SK-N-SH (cell line): ENCODE measurements at regions not wholly inside any gene's neighbourhood (a gene's known extent, or its start where the extent isn't known, plus 50 kb on each side); places are given as distances from the start of the nearest gene placed in this dataset.

ENCODE experiments used
- CTCF ChIA-PET: fragments of 300-600, 350-600 bp; formaldehyde crosslinking; extraction: SDS; loops from one replicate; lab custom pipeline; 2021; lab: Yijun Ruan, JAX
- POLR2A ChIA-PET: fragments of 350-600 bp; sonication (Branson Sonifier 250); formaldehyde crosslinking; extraction: SDS; loops from one replicate; lab custom pipeline; 2020; ENCODE audit warnings: antibody characterized with exemption, inconsistent platforms; lab: Yijun Ruan, JAX
- DNase-seq: peaks from one replicate; pipeline ENCODE4 v3.0.0; 2012
- H2AFZ ChIP-seq: fragments of 200-600 bp; sonication (generic); 2 replicates; pipeline ENCODE4 v1.8.1; 2016; ENCODE audit warnings: antibody characterized with exemption, mild to moderate bottlenecking, low read depth
- H3F3A ChIP-seq: fragments of 200-600 bp; sonication (generic); replicated peaks from 2 replicates; pipeline ENCODE3; 2016; ENCODE audit warnings: antibody characterized with exemption, mild to moderate bottlenecking; ENCODE audit not compliant: insufficient read depth
- H3K27ac ChIP-seq, 2 experiments: fragments of 200-500 bp in 1 of 2; fragments of 200-600 bp in 1 of 2; sonication (Bioruptor generic) in 1 of 2; sonication (generic), shearing (Covaris generic) in 1 of 2; 2 replicates each; pipeline versions ENCODE4 v1.5.1 to v1.6.1; 2014 to 2016; ENCODE audit warnings: low read depth in 2 of 2, inconsistent platforms in 1 of 2, low read length in 1 of 2, mild to moderate bottlenecking in 1 of 2, mixed read lengths in 1 of 2
- H3K27me3 ChIP-seq: fragments of 200-600 bp; sonication (generic), shearing (Covaris generic); 2 replicates; pipeline ENCODE4 v1.6.1; 2016; ENCODE audit warnings: mixed run types; ENCODE audit not compliant: insufficient read depth
- H3K36me3 ChIP-seq, 2 experiments: fragments of 200-500 bp in 1 of 2; fragments of 200-600 bp in 1 of 2; sonication (Bioruptor generic) in 1 of 2; sonication (generic) in 1 of 2; replicated peaks in 1 of 2; 2 replicates each; pipeline versions ENCODE3 to v1.5.1; 2014 to 2016; ENCODE audit warnings: low read length in 1 of 2, mild to moderate bottlenecking in 1 of 2; ENCODE audit not compliant: insufficient read depth in 2 of 2, control insufficient read depth in 1 of 2
- H3K4me1 ChIP-seq, 2 experiments: fragments of 200-500 bp in 1 of 2; fragments of 200-600 bp in 1 of 2; sonication (Bioruptor generic) in 1 of 2; sonication (generic), shearing (Covaris generic) in 1 of 2; 2 replicates each; pipeline versions ENCODE4 v1.5.1 to v1.6.1; 2014 to 2016; ENCODE audit warnings: low read depth in 1 of 2, low read length in 1 of 2, mixed run types in 1 of 2; ENCODE audit not compliant: insufficient read depth in 2 of 2, control insufficient read depth in 1 of 2
- H3K4me2 ChIP-seq: fragments of 200-600 bp; sonication (generic), shearing (Covaris generic); 2 replicates; pipeline ENCODE4 v1.6.1; 2017; ENCODE audit warnings: mixed run types
- H3K4me3 ChIP-seq, 2 experiments: fragments of 200-500 bp in 1 of 2; fragments of 200-600 bp in 1 of 2; sonication (Bioruptor generic) in 1 of 2; sonication (generic), shearing (Covaris generic) in 1 of 2; 2 replicates each; pipeline versions ENCODE4 v1.5.1 to v1.8.1; 2014 to 2016; ENCODE audit warnings: low read depth in 2 of 2, inconsistent platforms in 1 of 2, low read length in 1 of 2, mild to moderate bottlenecking in 1 of 2, mixed read lengths in 1 of 2, moderate library complexity in 1 of 2
- H3K79me2 ChIP-seq: fragments of 200-600 bp; sonication (generic); 2 replicates; pipeline ENCODE4 v1.8.1; 2017; ENCODE audit warnings: mild to moderate bottlenecking; ENCODE audit not compliant: insufficient read depth
- H3K9ac ChIP-seq: fragments of 200-600 bp; sonication (generic); 2 replicates; pipeline ENCODE4 v1.6.1; 2017; ENCODE audit warnings: mixed run types
- H3K9me2 ChIP-seq: fragments of 200-600 bp; sonication (generic); 2 replicates; pipeline ENCODE4 v1.6.1; 2017; ENCODE audit warnings: mixed run types
- H3K9me3 ChIP-seq: fragments of 200-600 bp; sonication (generic); 2 replicates; pipeline ENCODE4 v1.6.1; 2017; ENCODE audit warnings: mixed run types, mild to moderate bottlenecking, moderate library complexity
- H4K20me1 ChIP-seq: fragments of 200-600 bp; sonication (generic); 2 replicates; pipeline ENCODE4 v1.6.1; 2017; ENCODE audit warnings: mild to moderate bottlenecking, mixed run types; ENCODE audit not compliant: insufficient read depth
- CTCF ChIP-seq: fragments of 200-600 bp; sonication (generic); IDR thresholded peaks from 2 replicates; pipeline ENCODE4 v1.6.1; 2017; ENCODE audit warnings: antibody characterized with exemption, mild to moderate bottlenecking, moderate library complexity
- GABPA ChIP-seq: IDR thresholded peaks from 2 replicates; pipeline ENCODE4 v1.4.0; 2012; ENCODE audit warnings: low read depth, mild to moderate bottlenecking
- MAX ChIP-seq: IDR thresholded peaks from 2 replicates; pipeline ENCODE4 v1.4.0; 2012; ENCODE audit warnings: low read depth
- RAD21 ChIP-seq: IDR thresholded peaks from 2 replicates; pipeline ENCODE4 v1.6.1; 2012; ENCODE audit warnings: mild to moderate bottlenecking, low read length
- RCOR1 ChIP-seq: fragments of 150-350 bp; IDR thresholded peaks from 2 replicates; pipeline ENCODE4 v1.6.1; 2017; ENCODE audit warnings: antibody characterized with exemption, low read length
- REST ChIP-seq: IDR thresholded peaks from 2 replicates; pipeline ENCODE4 v1.6.1; 2012; ENCODE audit warnings: mild to moderate bottlenecking, low read depth, low read length, moderate library complexity
- RFX5 ChIP-seq: IDR thresholded peaks from 2 replicates; pipeline ENCODE4 v1.6.1; 2012; ENCODE audit warnings: mild to moderate bottlenecking, improper control_type of control experiment, low read length
- RXRA ChIP-seq: IDR thresholded peaks from 2 replicates; pipeline ENCODE4 v1.4.0; 2012; ENCODE audit warnings: low read depth, mild to moderate bottlenecking, borderline replicate concordance
- SIN3A ChIP-seq: IDR thresholded peaks from 2 replicates; pipeline ENCODE4 v1.6.1; 2012; ENCODE audit warnings: low read depth, mild to moderate bottlenecking, low read length, moderate library complexity, borderline replicate concordance
- SMC3 ChIP-seq: IDR thresholded peaks from 2 replicates; pipeline ENCODE4 v1.6.1; 2012; ENCODE audit warnings: low read depth, low read length, improper control_type of control experiment
- TAF1 ChIP-seq: IDR thresholded peaks from 2 replicates; pipeline ENCODE4 v1.6.1; 2012; ENCODE audit warnings: low read depth, mild to moderate bottlenecking, low read length, moderate library complexity, borderline replicate concordance
- TEAD4 ChIP-seq: IDR thresholded peaks from 2 replicates; pipeline ENCODE4 v1.4.0; 2012; ENCODE audit warnings: mild to moderate bottlenecking, borderline replicate concordance; ENCODE audit not compliant: insufficient read depth
- ZBTB33 ChIP-seq: IDR thresholded peaks from 2 replicates; pipeline ENCODE4 v1.4.0; 2012; ENCODE audit warnings: low read depth, borderline replicate concordance
- WGBS: methylation state at CpG from one replicate; pipeline ENCODE4 v1.1.6; 2017; ENCODE audit warnings: low lambda C conversion rate; 5-methylcytosine and 5-hydroxymethylcytosine counted together

- H3F3A ChIP-seq, result no peaks in the 10 kb centered on the region
- H3K36me3 ChIP-seq, result no peaks in the 10 kb centered on the region
- DNase-seq, result no peak
- H2AFZ ChIP-seq, result no peak overlapping the region
- H3K4me2 ChIP-seq, result no peak overlapping the region
- no peaks in the 10 kb centered on the region for H3K9me3 ChIP-seq
- WGBS, result 57% methylated on average over 1 of the region's 1 CpG
- H3K79me2 ChIP-seq, result no peaks in the 10 kb centered on the region
- ChIA-PET CTCF (no interaction called here), POLR2A (no interaction called here)
- no peaks in the 10 kb centered on the region for H3K27me3 ChIP-seq
- H3K9ac ChIP-seq, result no peak overlapping the region
- no peak overlapping the region for H3K4me3 ChIP-seq
- 0 out of 4 replicates have a peak, but pooled peaks cover 0 to 3% of the 10 kb centered on the region in 2 experiments for H3K4me1 ChIP-seq
- no peaks in the 10 kb centered on the region for H4K20me1 ChIP-seq
- TF ChIP-seq RFX5, result no peak
- TF ChIP-seq RXRA, result no peak
- TF ChIP-seq SIN3A, result no peak
- no peak for TF ChIP-seq RAD21
- no peak for TF ChIP-seq TAF1
- TF ChIP-seq MAX, result no peak
- no peak for TF ChIP-seq TEAD4
- no peak for TF ChIP-seq GABPA
- TF ChIP-seq REST, result no peak
- TF ChIP-seq RCOR1, result no peak
- no peak for TF ChIP-seq SMC3
- no peak for TF ChIP-seq ZBTB33
- TF ChIP-seq CTCF, result no peak
- H3K27ac ChIP-seq, result no peak overlapping the region
- no peaks in the 10 kb centered on the region for H3K9me2 ChIP-seq
These were observed 135.2 kb upstream of the COL11A1 start for GRCh38 chr1:103243481-103243880.
